ENCODE measurements at regions not wholly inside any gene's neighbourhood (a gene's known extent, or its start where the extent isn't known, plus 50 kb on each side); places are given as distances from the start of the nearest gene placed in this dataset.
"Not testable (repeated sequence)": the region's sequence is repeated elsewhere in the genome, so short reads cannot be mapped to it uniquely, and the experiment has no call there.

- TF ChIP-seq CTCF (IDR thresholded peaks at IDR 0.05 in 8 of 11, conservative IDR thresholded peaks at IDR 0.05 in 3 of 11); POLR2A (IDR thresholded peaks at IDR 0.05): not testable (repeated sequence)
Measured at GRCh38 chr13:54267253-54267668, 1238.6 kb downstream of the OLFM4 start.

Measured in spleen (tissue), 7 donors.